GM12878 (cell line): ENCODE measurements at regions not wholly inside any gene's neighbourhood (a gene's known extent, or its start where the extent isn't known, plus 50 kb on each side); places are given as distances from the start of the nearest gene placed in this dataset.

Experiments
- ATAC-seq: fragments of 200-7000 bp; cut with Tn5 transposase; 3 replicates; pipeline ENCODE4 v1.9.1; 2020; ENCODE audit warnings: mild to moderate bottlenecking, moderate library complexity
- BruUV-seq: library from RNA; stranded (reverse); fragments of 400-500 nt; replicated peaks from 2 replicates; lab custom pipeline; 2021; lab: Mats Ljungman, UMichigan
- CTCF ChIA-PET: fragments of 300-600 bp; sonication (Branson Sonifier 250); formaldehyde crosslinking; extraction: SDS; loops from one replicate; lab custom pipeline; 2021; ENCODE audit warnings: inconsistent platforms; lab: Yijun Ruan, JAX
- POLR2A ChIA-PET: fragments of 350-600 bp; formaldehyde crosslinking; extraction: SDS; loops from one replicate; lab custom pipeline; 2021; ENCODE audit warnings: inconsistent platforms; lab: Charles Lee
- RAD21 ChIA-PET: fragments of 300-600 bp; sonication (Branson Sonifier 250); formaldehyde crosslinking; loops from one replicate; lab custom pipeline; 2023; ENCODE audit warnings: antibody characterized with exemption; ENCODE audit not compliant: unreplicated experiment; lab: Charles Lee
- SMC1A ChIA-PET: fragments of 300-600 bp; sonication (Branson Sonifier 250); formaldehyde crosslinking; loops from one replicate; lab custom pipeline; 2023; ENCODE audit not compliant: unreplicated experiment, uncharacterized antibody; lab: Charles Lee
- DNase-seq: peaks from one replicate; pipeline ENCODE4 v3.0.0-alpha.2; 2011; ENCODE audit warnings: low read depth, low spot score
- FAIRE-seq: peaks from 3 replicates; lab custom pipeline; 2011; peaks lifted over from hg19 to GRCh38; lab: Jason Lieb, UNC
- H2AFZ ChIP-seq: 2 replicates; pipeline ENCODE4 v1.6.0; 2011; ENCODE audit warnings: low read depth, low read length, control low read depth; ENCODE audit not compliant: control insufficient read depth
- H3K27ac ChIP-seq: 2 replicates; pipeline ENCODE4 v1.5.1; 2011; ENCODE audit warnings: control low read depth; ENCODE audit not compliant: control insufficient read depth, insufficient read depth
- H3K27me3 ChIP-seq, 2 experiments: replicated peaks in 1 of 2; 2 replicates each; pipeline versions ENCODE4 v1.6.0 to v1.6.1; 2011; ENCODE audit warnings: low read length in 1 of 2; ENCODE audit not compliant: control insufficient read depth in 2 of 2, insufficient read depth in 2 of 2
- H3K36me3 ChIP-seq, 2 experiments: 2 replicates each; pipeline ENCODE4 v1.5.1; 2011; ENCODE audit warnings: low read length in 1 of 2; ENCODE audit not compliant: control insufficient read depth in 2 of 2, insufficient read depth in 2 of 2
- H3K4me1 ChIP-seq: 2 replicates; pipeline ENCODE4 v1.6.1; 2011; ENCODE audit warnings: mild to moderate bottlenecking, low read length, moderate library complexity, mixed read lengths; ENCODE audit not compliant: control insufficient read depth, insufficient read depth
- H3K4me2 ChIP-seq: 2 replicates; pipeline ENCODE4 v1.6.0; 2011; ENCODE audit warnings: control low read depth; ENCODE audit not compliant: control insufficient read depth, insufficient read depth
- H3K4me3 ChIP-seq: fragments of 200-600 bp; sonication (generic); 2 replicates; pipeline ENCODE4 v1.5.1; 2016
- H3K79me2 ChIP-seq: 2 replicates; pipeline ENCODE4 v1.6.0; 2011; ENCODE audit warnings: low read length; ENCODE audit not compliant: control insufficient read depth, insufficient read depth
- H3K9ac ChIP-seq: 2 replicates; pipeline ENCODE4 v1.8.0; 2011; ENCODE audit warnings: low read length, control low read depth, mixed read lengths; ENCODE audit not compliant: control insufficient read depth, insufficient read depth
- H3K9me3 ChIP-seq: replicated peaks from 3 replicates; pipeline ENCODE4 v1.5.1; 2011; ENCODE audit warnings: mild to moderate bottlenecking, low read length; ENCODE audit not compliant: control insufficient read depth, insufficient read depth
- H4K20me1 ChIP-seq: 2 replicates; pipeline ENCODE4 v1.6.0; 2011; ENCODE audit not compliant: control insufficient read depth, insufficient read depth
- ASH2L ChIP-seq: fragments of 300-600, 200-600 bp; sonication (generic); IDR thresholded peaks from 2 replicates; pipeline ENCODE4 v1.6.1; 2017; ENCODE audit warnings: low read depth, mild to moderate bottlenecking, borderline replicate concordance
- CHD1 ChIP-seq: IDR thresholded peaks from 2 replicates; pipeline ENCODE4 v1.6.1; 2012; ENCODE audit warnings: low read depth, low read length, improper control_type of control experiment
- HDAC2 ChIP-seq: fragments of 200-600 bp; sonication (generic); IDR thresholded peaks from 2 replicates; pipeline ENCODE4 v1.6.1; 2017
- KLF5 ChIP-seq: fragments of 450-650 bp; IDR thresholded peaks from 2 replicates; pipeline ENCODE4 v1.6.1; 2014; ENCODE audit warnings: mild to moderate bottlenecking; ENCODE audit not compliant: partially characterized antibody
- MEF2B ChIP-seq: fragments of 450-650 bp; IDR thresholded peaks from 2 replicates; pipeline ENCODE4 v1.6.1; 2018; ENCODE audit warnings: mild to moderate bottlenecking, moderate library complexity; ENCODE audit not compliant: partially characterized antibody, poor library complexity, severe bottlenecking
- MLLT1 ChIP-seq: fragments of 450-650 bp; IDR thresholded peaks from 2 replicates; pipeline ENCODE4 v1.6.1; 2016; ENCODE audit warnings: mild to moderate bottlenecking
- MYB ChIP-seq: fragments of 150-350 bp; IDR thresholded peaks from 2 replicates; pipeline ENCODE4 v1.6.1; 2014; ENCODE audit warnings: mild to moderate bottlenecking, low read depth, low read length, borderline replicate concordance
- NBN ChIP-seq: fragments of 450-650 bp; IDR thresholded peaks from 2 replicates; pipeline ENCODE4 v1.6.1; 2016
- PRDM15 ChIP-seq: fragments of 450-650 bp; formaldehyde crosslinking; IDR thresholded peaks from 2 replicates; pipeline ENCODE4 v1.4.0; 2020; ENCODE audit warnings: mild to moderate bottlenecking, moderate library complexity
- RAD21 ChIP-seq: IDR thresholded peaks from 2 replicates; pipeline ENCODE4 v1.6.1; 2011; ENCODE audit warnings: mild to moderate bottlenecking, low read depth, low read length, moderate library complexity; ENCODE audit not compliant: insufficient read depth
- RELA ChIP-seq: fragments of 450-650 bp; IDR thresholded peaks from 2 replicates; pipeline ENCODE4 v1.8.0; 2014; ENCODE audit warnings: borderline replicate concordance; ENCODE audit not compliant: partially characterized antibody
- RUNX3 ChIP-seq: IDR thresholded peaks from 2 replicates; pipeline ENCODE4 v1.6.1; 2012; ENCODE audit warnings: low read length, inconsistent platforms
- SPI1 ChIP-seq: IDR thresholded peaks from 2 replicates; pipeline ENCODE4 v1.6.1; 2011; ENCODE audit warnings: low read depth, mild to moderate bottlenecking, low read length, moderate library complexity, borderline replicate concordance; ENCODE audit not compliant: insufficient read depth
- TARDBP ChIP-seq: IDR thresholded peaks from 2 replicates; pipeline ENCODE4 v1.6.1; 2016; ENCODE audit warnings: borderline replicate concordance
- TBL1XR1 ChIP-seq: IDR thresholded peaks from 2 replicates; pipeline ENCODE4 v1.6.1; 2012; ENCODE audit warnings: low read depth, low read length, improper control_type of control experiment
- TCF7 ChIP-seq: IDR thresholded peaks from 2 replicates; pipeline ENCODE4 v1.6.1; 2014; ENCODE audit warnings: antibody characterized with exemption, borderline replicate concordance
- ZNF217 ChIP-seq: fragments of 450-650 bp; IDR thresholded peaks from 2 replicates; pipeline ENCODE4 v1.6.1; 2017; ENCODE audit warnings: antibody characterized with exemption, mild to moderate bottlenecking
- ZNF622 ChIP-seq: fragments of 450-650 bp; IDR thresholded peaks from 2 replicates; pipeline ENCODE4 v1.6.1; 2017; ENCODE audit warnings: mild to moderate bottlenecking, inconsistent platforms
- WGBS: methylation state at CpG from one replicate; pipeline ENCODE4 v1.1.6; 2016; ENCODE audit warnings: low lambda C conversion rate; ENCODE audit not compliant: insufficient replicate concordance, insufficient coverage; ENCODE audit errors: missing lambda C conversion rate; 5-methylcytosine and 5-hydroxymethylcytosine counted together
- in situ Hi-C: fragments of 300-500 bp; cut with MboI; formaldehyde crosslinking; loops from 9 replicates; pipeline ENCODE4 v1.14.3; 2018; ENCODE audit warnings: mixed read lengths
- intact Hi-C: fragments of 100-400 bp; cut with micrococcal nuclease; formaldehyde crosslinking; loops from one replicate; pipeline ENCODE4 v1.14.2; 2022; ENCODE audit not compliant: unreplicated experiment

GRCh38 chr19:32252333-32252669, 93.1 kb upstream of the ZNF507 start:
- ChIA-PET CTCF (no interaction called here), POLR2A (no interaction called here), SMC1A (no interaction called here), RAD21 (no interaction called here)
- no peak for DNase-seq
- H3K79me2 ChIP-seq: no peaks in the 10 kb centered on the region
- TF ChIP-seq ZNF217 (no peak), CHD1 (no peak), TCF7 (no peak), NBN (no peak), TARDBP (no peak), MLLT1 (no peak), MEF2B (no peak), RUNX3 (no peak), TBL1XR1 (no peak), PRDM15 (CRISPR knock-in tag) (no peak), SPI1 (no peak), MYB (no peak), HDAC2 (no peak), RELA (no peak), ASH2L (no peak), KLF5 (no peak), RAD21 (no peak), ZNF622 (no peak)
- FAIRE-seq: no peak
- H3K4me2 ChIP-seq: no peak overlapping the region
- no peak overlapping the region for H2AFZ ChIP-seq
- 26% methylated on average over 11 of the region's 11 CpGs for WGBS
- ATAC-seq: no peak
- H3K9ac ChIP-seq: no peak overlapping the region
- no peaks in the 10 kb centered on the region for H3K4me1 ChIP-seq
- no peaks in the 10 kb centered on the region for H3K36me3 ChIP-seq
- no peaks in the 10 kb centered on the region for H3K27me3 ChIP-seq
- no peak overlapping the region for H3K27ac ChIP-seq
- no peaks in the 10 kb centered on the region; the same call in 2 of the 3 replicates for H3K9me3 ChIP-seq
- H4K20me1 ChIP-seq: no peaks in the 10 kb centered on the region
- intact Hi-C loops (no loop called here), in situ Hi-C loops (no loop called here)
- no peak overlapping the region for H3K4me3 ChIP-seq
- no TSS peak for BruUV-seq
